ENCODE measurements at regions not wholly inside any gene's neighbourhood (a gene's known extent, or its start where the extent isn't known, plus 50 kb on each side); places are given as distances from the start of the nearest gene placed in this dataset.

DNA sequence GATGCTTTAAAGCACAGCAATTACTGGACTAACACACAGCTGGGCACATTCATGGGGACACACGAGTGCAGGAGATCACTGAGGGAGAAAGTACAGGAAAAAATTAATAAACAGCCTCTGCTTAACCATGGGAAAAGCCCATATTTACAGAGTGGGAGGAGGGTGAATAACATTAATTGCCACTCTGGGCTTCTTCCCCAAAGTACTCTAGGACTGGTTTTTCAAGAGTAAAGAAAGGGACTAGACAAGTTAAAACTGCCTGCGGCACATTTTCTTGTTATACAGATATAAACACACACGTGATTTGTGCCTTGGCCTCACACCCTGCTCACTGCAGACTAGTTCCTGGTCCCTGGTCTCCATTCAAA is 179.7 kb upstream of the TET2 start:
- H3K4me2 ChIP-seq, result no peak overlapping the region
- H3K4me1 ChIP-seq, result no peaks in the 10 kb centered on the region
- FAIRE-seq, result no peak
- no peak overlapping the region for H3K27ac ChIP-seq
- no peaks in the 10 kb centered on the region for H3K9me3 ChIP-seq
- no peak for ATAC-seq
- DNase-seq (ENCODE audit: low read depth in 1 of 2, low spot score in 1 of 2), result no peak
- H3K4me3 ChIP-seq, result no peak overlapping the region
- ChIA-PET POLR2A (no interaction called here), CTCF (no interaction called here)
- TF ChIP-seq, protein P1, sequence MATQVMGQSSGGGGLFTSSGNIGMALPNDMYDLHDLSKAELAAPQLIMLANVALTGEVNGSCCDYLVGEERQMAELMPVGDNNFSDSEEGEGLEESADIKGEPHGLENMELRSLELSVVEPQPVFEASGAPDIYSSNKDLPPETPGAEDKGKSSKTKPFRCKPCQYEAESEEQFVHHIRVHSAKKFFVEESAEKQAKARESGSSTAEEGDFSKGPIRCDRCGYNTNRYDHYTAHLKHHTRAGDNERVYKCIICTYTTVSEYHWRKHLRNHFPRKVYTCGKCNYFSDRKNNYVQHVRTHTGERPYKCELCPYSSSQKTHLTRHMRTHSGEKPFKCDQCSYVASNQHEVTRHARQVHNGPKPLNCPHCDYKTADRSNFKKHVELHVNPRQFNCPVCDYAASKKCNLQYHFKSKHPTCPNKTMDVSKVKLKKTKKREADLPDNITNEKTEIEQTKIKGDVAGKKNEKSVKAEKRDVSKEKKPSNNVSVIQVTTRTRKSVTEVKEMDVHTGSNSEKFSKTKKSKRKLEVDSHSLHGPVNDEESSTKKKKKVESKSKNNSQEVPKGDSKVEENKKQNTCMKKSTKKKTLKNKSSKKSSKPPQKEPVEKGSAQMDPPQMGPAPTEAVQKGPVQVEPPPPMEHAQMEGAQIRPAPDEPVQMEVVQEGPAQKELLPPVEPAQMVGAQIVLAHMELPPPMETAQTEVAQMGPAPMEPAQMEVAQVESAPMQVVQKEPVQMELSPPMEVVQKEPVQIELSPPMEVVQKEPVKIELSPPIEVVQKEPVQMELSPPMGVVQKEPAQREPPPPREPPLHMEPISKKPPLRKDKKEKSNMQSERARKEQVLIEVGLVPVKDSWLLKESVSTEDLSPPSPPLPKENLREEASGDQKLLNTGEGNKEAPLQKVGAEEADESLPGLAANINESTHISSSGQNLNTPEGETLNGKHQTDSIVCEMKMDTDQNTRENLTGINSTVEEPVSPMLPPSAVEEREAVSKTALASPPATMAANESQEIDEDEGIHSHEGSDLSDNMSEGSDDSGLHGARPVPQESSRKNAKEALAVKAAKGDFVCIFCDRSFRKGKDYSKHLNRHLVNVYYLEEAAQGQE (IDR thresholded peaks at IDR 0.05), result no peak
- TF ChIP-seq TFCP2L1 (CRISPR knock-in tag; IDR thresholded peaks at IDR 0.05), result no peak
- WGBS (ENCODE audit: missing lambda C conversion rate), result 34% methylated on average over 3 of the region's 3 CpGs

- Histone ChIP-seq H3K9me3 (no peaks in the 10 kb centered on the region), H3K4me2 (no peak overlapping the region), H3K27ac (no peak overlapping the region), H3K4me3 (no peak overlapping the region), H3K4me1 (no peaks in the 10 kb centered on the region)
- ATAC-seq (no peak), DNase-seq (ENCODE audit: low read depth in 1 of 2, low spot score in 1 of 2) (no peak), FAIRE-seq (no peak)
- CTCF ChIA-PET, result no interaction called here
- 25% methylated on average over 3 of the region's 3 CpGs for WGBS (ENCODE audit: missing lambda C conversion rate)
- TF ChIP-seq NFE2L2 (conservative IDR thresholded peaks at IDR 0.05; ENCODE audit: low read length) (no peak), ZFP36 (IDR thresholded peaks at IDR 0.05; ENCODE audit: borderline replicate concordance, partially characterized antibody) (no peak), TP53 (CRISPR knock-in tag; IDR thresholded peaks at IDR 0.05) (no peak), GATA3 (IDR thresholded peaks at IDR 0.05; ENCODE audit: borderline replicate concordance) (no peak), HDAC2 (IDR thresholded peaks at IDR 0.05) (no peak), FOXS1 (CRISPR knock-in tag; IDR thresholded peaks at IDR 0.05) (no peak), SREBF2 (IDR thresholded peaks at IDR 0.05) (no peak), FOSB (CRISPR knock-in tag; IDR thresholded peaks at IDR 0.05) (no peak), CEBPB (IDR thresholded peaks at IDR 0.05) (no peak), ESRRA (IDR thresholded peaks at IDR 0.05; ENCODE audit: borderline replicate concordance, low read length) (no peak), HEYL (CRISPR knock-in tag; IDR thresholded peaks at IDR 0.05) (no peak), RFX5 (IDR thresholded peaks at IDR 0.05) (no peak), CHD4 (IDR thresholded peaks at IDR 0.05; ENCODE audit: borderline replicate concordance) (no peak), HOXB5 (CRISPR knock-in tag; IDR thresholded peaks at IDR 0.05) (no peak), RCOR1 (IDR thresholded peaks at IDR 0.05; ENCODE audit: low read depth, low read length) (no peak), HOXA7 (CRISPR knock-in tag; IDR thresholded peaks at IDR 0.05) (no peak), JUN (IDR thresholded peaks at IDR 0.05) (no peak), POLR2AphosphoS2 (conservative IDR thresholded peaks at IDR 0.05; ENCODE audit: low read length) (no peak), POLR2A (IDR thresholded peaks at IDR 0.05; ENCODE audit: low read length) (no peak)
- TF ChIP-seq, protein P2, sequence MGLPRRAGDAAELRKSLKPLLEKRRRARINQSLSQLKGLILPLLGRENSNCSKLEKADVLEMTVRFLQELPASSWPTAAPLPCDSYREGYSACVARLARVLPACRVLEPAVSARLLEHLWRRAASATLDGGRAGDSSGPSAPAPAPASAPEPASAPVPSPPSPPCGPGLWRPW (IDR thresholded peaks at IDR 0.05), result no peak
- POLR2A ChIA-PET, result no interaction called here
Observed at GRCh38 chr4:104969394-104970082, 177.1 kb upstream of the TET2 start.

DNA sequence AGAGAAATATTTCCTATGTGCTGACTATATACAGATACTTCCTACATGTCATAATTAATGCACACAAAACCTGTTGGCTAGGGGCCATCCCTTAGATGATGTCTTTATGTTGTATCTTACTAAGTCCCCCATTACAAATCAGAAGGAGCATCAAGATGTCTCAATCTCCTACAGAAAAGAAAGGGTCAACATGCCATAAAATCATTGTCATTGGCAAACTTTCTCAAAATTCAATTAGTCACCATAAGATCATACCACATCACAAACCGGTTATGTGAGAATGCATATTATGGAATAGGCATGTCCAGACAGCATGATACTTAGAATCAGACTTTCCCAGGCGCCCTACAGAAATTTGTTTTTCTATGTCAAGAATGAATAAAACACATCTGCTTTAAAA is 175.2 kb upstream of the TET2 start:
- ChIA-PET POLR2A (no interaction called here), CTCF (no interaction called here)
- WGBS (ENCODE audit: missing lambda C conversion rate), result 23% methylated on average over 2 of the region's 2 CpGs
- no peaks in the 10 kb centered on the region for H3K4me1 ChIP-seq
- no peaks in the 10 kb centered on the region for H3K9me3 ChIP-seq
- no peak overlapping the region for H3K4me2 ChIP-seq
- FAIRE-seq (no peak), DNase-seq (ENCODE audit: low read depth in 1 of 2, low spot score in 1 of 2) (no peak), ATAC-seq (no peak)
- no peak overlapping the region for H3K27ac ChIP-seq
- TF ChIP-seq SREBF2 (IDR thresholded peaks at IDR 0.05) (no peak), GATA3 (IDR thresholded peaks at IDR 0.05; ENCODE audit: borderline replicate concordance) (no peak), KDM5A (IDR thresholded peaks at IDR 0.05) (no peak), TFCP2L1 (CRISPR knock-in tag; IDR thresholded peaks at IDR 0.05) (no peak), HDAC2 (IDR thresholded peaks at IDR 0.05) (no peak), EHF (CRISPR knock-in tag; IDR thresholded peaks at IDR 0.05) (no peak), FOSB (CRISPR knock-in tag; IDR thresholded peaks at IDR 0.05) (no peak), EP300 (IDR thresholded peaks at IDR 0.05) (no peak), FOXS1 (CRISPR knock-in tag; IDR thresholded peaks at IDR 0.05) (no peak), ZSCAN20 (CRISPR knock-in tag; IDR thresholded peaks at IDR 0.05) (no peak)
- TF ChIP-seq, protein P2 (IDR thresholded peaks at IDR 0.05), result no peak
- TF ChIP-seq, protein P3, sequence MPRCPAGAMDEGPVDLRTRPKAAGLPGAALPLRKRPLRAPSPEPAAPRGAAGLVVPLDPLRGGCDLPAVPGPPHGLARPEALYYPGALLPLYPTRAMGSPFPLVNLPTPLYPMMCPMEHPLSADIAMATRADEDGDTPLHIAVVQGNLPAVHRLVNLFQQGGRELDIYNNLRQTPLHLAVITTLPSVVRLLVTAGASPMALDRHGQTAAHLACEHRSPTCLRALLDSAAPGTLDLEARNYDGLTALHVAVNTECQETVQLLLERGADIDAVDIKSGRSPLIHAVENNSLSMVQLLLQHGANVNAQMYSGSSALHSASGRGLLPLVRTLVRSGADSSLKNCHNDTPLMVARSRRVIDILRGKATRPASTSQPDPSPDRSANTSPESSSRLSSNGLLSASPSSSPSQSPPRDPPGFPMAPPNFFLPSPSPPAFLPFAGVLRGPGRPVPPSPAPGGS (IDR thresholded peaks at IDR 0.05), result no peak
- TF ChIP-seq, protein P4, sequence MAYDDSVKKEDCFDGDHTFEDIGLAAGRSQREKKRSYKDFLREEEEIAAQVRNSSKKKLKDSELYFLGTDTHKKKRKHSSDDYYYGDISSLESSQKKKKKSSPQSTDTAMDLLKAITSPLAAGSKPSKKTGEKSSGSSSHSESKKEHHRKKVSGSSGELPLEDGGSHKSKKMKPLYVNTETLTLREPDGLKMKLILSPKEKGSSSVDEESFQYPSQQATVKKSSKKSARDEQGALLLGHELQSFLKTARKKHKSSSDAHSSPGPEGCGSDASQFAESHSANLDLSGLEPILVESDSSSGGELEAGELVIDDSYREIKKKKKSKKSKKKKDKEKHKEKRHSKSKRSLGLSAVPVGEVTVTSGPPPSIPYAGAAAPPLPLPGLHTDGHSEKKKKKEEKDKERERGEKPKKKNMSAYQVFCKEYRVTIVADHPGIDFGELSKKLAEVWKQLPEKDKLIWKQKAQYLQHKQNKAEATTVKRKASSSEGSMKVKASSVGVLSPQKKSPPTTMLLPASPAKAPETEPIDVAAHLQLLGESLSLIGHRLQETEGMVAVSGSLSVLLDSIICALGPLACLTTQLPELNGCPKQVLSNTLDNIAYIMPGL (CRISPR knock-in tag; IDR thresholded peaks at IDR 0.05; ENCODE audit: borderline replicate concordance), result no peak
- H3K4me3 ChIP-seq, result no peak overlapping the region

Data from A549 (cell line).